IMR-90 (cell line): ENCODE measurements at regions not wholly inside any gene's neighbourhood (a gene's known extent, or its start where the extent isn't known, plus 50 kb on each side); places are given as distances from the start of the nearest gene placed in this dataset.

Experiments used
- ATAC-seq: fragments of 200-7000 bp; cut with Tn5 transposase; 2 replicates; pipeline ENCODE4 v1.9.1; 2020; ENCODE audit warnings: low read depth, mild to moderate bottlenecking, moderate library complexity
- BruUV-seq: library from RNA; stranded (reverse); fragments of 400-500 nt; replicated peaks from 2 replicates; lab custom pipeline; 2021; lab: Mats Ljungman, UMichigan
- CTCF ChIA-PET: fragments of 300-600 bp; formaldehyde crosslinking; extraction: SDS; loops from one replicate; lab custom pipeline; 2021; ENCODE audit warnings: antibody characterized with exemption; lab: Yijun Ruan, JAX
- POLR2A ChIA-PET: fragments of 300-600 bp; sonication (Branson Sonifier 250); formaldehyde crosslinking; loops from one replicate; lab custom pipeline; 2022; ENCODE audit warnings: antibody characterized with exemption; ENCODE audit not compliant: unreplicated experiment; lab: Charles Lee
- DNase-seq: peaks from one replicate; pipeline ENCODE4 v3.0.0; 2013
- H2AFZ ChIP-seq: replicated peaks from 2 replicates; pipeline ENCODE3; 2013; ENCODE audit warnings: low read length, mild to moderate bottlenecking; ENCODE audit not compliant: poor library complexity
- H2AK5ac ChIP-seq: 2 replicates; pipeline ENCODE4 v1.6.1; 2013; ENCODE audit warnings: low read depth, low read length, inconsistent platforms
- H2AK9ac ChIP-seq: replicated peaks from 2 replicates; pipeline ENCODE3; 2013; ENCODE audit warnings: mild to moderate bottlenecking, low read depth, low read length, moderate library complexity; ENCODE audit not compliant: poor library complexity
- H2BK120ac ChIP-seq: 2 replicates; pipeline ENCODE4 v1.6.1; 2013; ENCODE audit warnings: low read depth, low read length, inconsistent platforms
- H2BK15ac ChIP-seq: 3 replicates; pipeline ENCODE4 v1.6.1; 2013; ENCODE audit warnings: low read depth, low read length, inconsistent platforms
- H2BK20ac ChIP-seq: 2 replicates; pipeline ENCODE4 v1.6.1; 2013; ENCODE audit warnings: low read depth, mild to moderate bottlenecking, inconsistent platforms, low read length, moderate library complexity
- H2BK5ac ChIP-seq: 2 replicates; pipeline ENCODE4 v1.6.1; 2013; ENCODE audit warnings: mild to moderate bottlenecking, low read depth, low read length, inconsistent platforms; ENCODE audit not compliant: poor library complexity, severe bottlenecking
- H3K14ac ChIP-seq: replicated peaks from 2 replicates; pipeline ENCODE4 v1.6.1; 2013; ENCODE audit warnings: low read depth, low read length, inconsistent platforms
- H3K18ac ChIP-seq: 2 replicates; pipeline ENCODE4 v1.6.1; 2013; ENCODE audit warnings: low read depth, low read length, control low read depth
- H3K23ac ChIP-seq: 2 replicates; pipeline ENCODE4 v1.6.1; 2013; ENCODE audit warnings: low read depth, low read length, inconsistent platforms
- H3K27ac ChIP-seq: 2 replicates; pipeline ENCODE4 v1.5.1; 2013; ENCODE audit warnings: mild to moderate bottlenecking, control low read depth, low read length; ENCODE audit not compliant: insufficient read depth
- H3K27me3 ChIP-seq: 2 replicates; pipeline ENCODE4 v1.6.1; 2013; ENCODE audit warnings: low read length; ENCODE audit not compliant: control insufficient read depth, insufficient read depth
- H3K36me3 ChIP-seq: 2 replicates; pipeline ENCODE4 v1.6.1; 2013; ENCODE audit warnings: low read length, mixed read lengths; ENCODE audit not compliant: control insufficient read depth, insufficient read depth
- H3K4ac ChIP-seq: 2 replicates; pipeline ENCODE4 v1.6.1; 2013; ENCODE audit warnings: low read depth, low read length, inconsistent platforms
- H3K4me1 ChIP-seq: 2 replicates; pipeline ENCODE4 v1.6.1; 2013; ENCODE audit warnings: low read length, mixed read lengths; ENCODE audit not compliant: control insufficient read depth, insufficient read depth
- H3K4me2 ChIP-seq: 2 replicates; pipeline ENCODE4 v1.6.1; 2013; ENCODE audit warnings: low read depth, mild to moderate bottlenecking, control low read depth, low read length, moderate library complexity
- H3K4me3 ChIP-seq: 2 replicates; pipeline ENCODE4 v1.5.1; 2013; ENCODE audit warnings: low read depth, mild to moderate bottlenecking, control low read depth, low read length, moderate library complexity; ENCODE audit not compliant: insufficient read depth
- H3K56ac ChIP-seq: 2 replicates; pipeline ENCODE4 v1.6.1; 2013; ENCODE audit warnings: low read length, inconsistent platforms; ENCODE audit not compliant: insufficient read depth; ENCODE audit errors: extremely low read depth
- H3K79me1 ChIP-seq, 2 experiments: 2 replicates each; pipeline ENCODE4 v1.6.1; 2013; ENCODE audit warnings: low read length in 2 of 2, inconsistent platforms in 1 of 2, low read depth in 1 of 2
- H3K9ac ChIP-seq: 2 replicates; pipeline ENCODE4 v1.6.1; 2013; ENCODE audit warnings: low read depth, low read length, control low read depth
- H3K9me1 ChIP-seq: 2 replicates; pipeline ENCODE4 v1.6.1; 2013; ENCODE audit warnings: low read length, inconsistent platforms; ENCODE audit not compliant: insufficient read depth
- H3K9me3 ChIP-seq: 2 replicates; pipeline ENCODE4 v1.6.1; 2013; ENCODE audit warnings: low read length; ENCODE audit not compliant: control insufficient read depth, insufficient read depth
- H4K20me1 ChIP-seq: 2 replicates; pipeline ENCODE4 v1.6.1; 2013; ENCODE audit warnings: low read length, inconsistent platforms; ENCODE audit not compliant: insufficient read depth
- H4K5ac ChIP-seq: 2 replicates; pipeline ENCODE4 v1.6.1; 2013; ENCODE audit warnings: mild to moderate bottlenecking, low read depth, low read length, control low read depth
- H4K8ac ChIP-seq, 2 experiments: 2 replicates each; pipeline ENCODE4 v1.6.1; 2013; ENCODE audit warnings: low read depth in 2 of 2, low read length in 2 of 2, control low read depth in 1 of 2, inconsistent platforms in 1 of 2
- H4K91ac ChIP-seq: 2 replicates; pipeline ENCODE4 v1.6.1; 2013; ENCODE audit warnings: low read depth, low read length, inconsistent platforms; ENCODE audit not compliant: insufficient read depth
- MAFK ChIP-seq: IDR thresholded peaks from 2 replicates; pipeline ENCODE4 v1.6.1; 2012; ENCODE audit warnings: low read depth, low read length, improper control_type of control experiment
- RFX5 ChIP-seq: IDR thresholded peaks from 2 replicates; pipeline ENCODE4 v1.8.0; 2012; ENCODE audit warnings: low read depth, mild to moderate bottlenecking, low read length, moderate library complexity
- WGBS, 2 experiments: methylation state at CpG; one replicate each; pipeline versions ENCODE4 v1.1.5 to v1.1.7; 2013; ENCODE audit warnings: missing lambda C conversion rate in 2 of 2; ENCODE audit not compliant: insufficient read length in 1 of 2; ENCODE audit errors: extremely low coverage in 2 of 2; 5-methylcytosine and 5-hydroxymethylcytosine counted together
- dilution Hi-C: fragments of 300-500 bp; cut with HindIII; formaldehyde crosslinking; loops from one replicate; pipeline ENCODE4 v1.14.3; 2018; ENCODE audit warnings: low sequenced_read_pairs; ENCODE audit not compliant: unreplicated experiment
- in situ Hi-C: fragments of 300-500 bp; cut with MboI; formaldehyde crosslinking; loops from 3 replicates; pipeline ENCODE4 v1.14.3; 2019; ENCODE audit warnings: low sequenced_read_pairs, inconsistent platforms, mixed read lengths
- intact Hi-C: fragments of 100-400 bp; cut with micrococcal nuclease; formaldehyde crosslinking; loops from 2 replicates; pipeline ENCODE4 v1.10.0; 2022

GRCh38 chr2:39487398-39488250 lies 50.5 kb upstream of the MAP4K3 start:
- intact Hi-C loops (no loop called here), dilution Hi-C loops (no loop called here), in situ Hi-C loops (no loop called here)
- no peaks in the 10 kb centered on the region for H3K27me3 ChIP-seq
- CTCF ChIA-PET = interaction anchor here (1.4 kb wide), 1 partner anchor 9 kb away, joined by 4 read pairs; no protein-coding TSS in a partner anchor
- no peak overlapping the region for H3K4me3 ChIP-seq
- no peaks in the 10 kb centered on the region for H3K9me3 ChIP-seq
- H4K8ac ChIP-seq = peak overlapping the region in 1 of 2 experiments; percentile 87; a peak in 2 of 4 replicates
- peak overlapping the region; percentile 91 for H3K14ac ChIP-seq
- ATAC-seq (no peak), DNase-seq (peak; percentile 69)
- TF ChIP-seq MAFK = peak; percentile 72
- no peak for TF ChIP-seq RFX5
- H3K4me1 ChIP-seq = peaks cover 8% of the 10 kb centered on the region
- peak overlapping the region; percentile 82 for H2BK5ac ChIP-seq
- peaks cover 13% of the 10 kb centered on the region for H3K9me1 ChIP-seq
- no TSS peak for BruUV-seq
- peaks cover 2 to 13% of the 10 kb centered on the region in 2 experiments; a peak in 3 of 4 replicates for H3K79me1 ChIP-seq
- no peak overlapping the region for H2AK9ac ChIP-seq
- H3K4ac ChIP-seq = peak overlapping the region; percentile 89
- H2BK15ac ChIP-seq = peak overlapping the region; percentile 66; the same call in 1 of the 3 replicates
- H2BK20ac ChIP-seq = peak overlapping the region; percentile 97
- POLR2A ChIA-PET = interaction anchor here (1.0 kb wide), 1 partner anchor 48 kb away, joined by 3 read pairs; no protein-coding TSS in a partner anchor
- no CpG with 5 or more reads among the region's 4 CpGs for WGBS, 2 experiments
- peak overlapping the region; percentile 27; the same call in 1 of the 2 replicates for H3K27ac ChIP-seq
- no peak overlapping the region for H2AFZ ChIP-seq
- H3K18ac ChIP-seq = peak overlapping the region; percentile 85
- no peaks in the 10 kb centered on the region for H4K20me1 ChIP-seq
- H4K5ac ChIP-seq = peak overlapping the region; percentile 65; the same call in 1 of the 2 replicates
- H3K4me2 ChIP-seq = peak overlapping the region; percentile 29; the same call in 1 of the 2 replicates
- H3K23ac ChIP-seq = peak overlapping the region; percentile 60; the same call in 1 of the 2 replicates
- no peak overlapping the region for H3K9ac ChIP-seq
- peak overlapping the region; percentile 79 for H4K91ac ChIP-seq
- H3K36me3 ChIP-seq = no peaks in the 10 kb centered on the region
- H2BK120ac ChIP-seq = peak overlapping the region; percentile 94
- peak overlapping the region; percentile 98 for H2AK5ac ChIP-seq
- no peak overlapping the region for H3K56ac ChIP-seq
